ENCODE measurements at regions not wholly inside any gene's neighbourhood (a gene's known extent, or its start where the extent isn't known, plus 50 kb on each side); places are given as distances from the start of the nearest gene placed in this dataset.

GRCh38 chr11:105553025-105553424 is 56.8 kb upstream of the GRIA4 start:
- Histone ChIP-seq H3K4me3 (ENCODE audit: insufficient read depth, low read depth, low read length) (no peak overlapping the region), H3K79me2 (ENCODE audit: insufficient read depth, low read length) (no peaks in the 10 kb centered on the region), H3K4me1 (ENCODE audit: insufficient read depth, low read length) (no peaks in the 10 kb centered on the region), H4K20me1 (ENCODE audit: insufficient read depth, low read length) (no peaks in the 10 kb centered on the region), H3K27ac (ENCODE audit: low read depth, low read length) (no peak overlapping the region), H3K27me3 (ENCODE audit: insufficient read depth, low read length) (no peaks in the 10 kb centered on the region), H3K9me3 (ENCODE audit: insufficient read depth, low read depth, low read length) (no peaks in the 10 kb centered on the region), H2AFZ (ENCODE audit: low read depth, low read length) (no peak overlapping the region), H3K36me3 (ENCODE audit: insufficient read depth, low read length) (no peaks in the 10 kb centered on the region), H3K9ac (ENCODE audit: low read length) (no peak overlapping the region), H3K4me2 (ENCODE audit: low read length) (no peak overlapping the region)
- H3K27me3 Mint-ChIP-seq (ENCODE audit: low read depth, unreplicated experiment): peaks cover under 1% of the 10 kb centered on the region
- no peak overlapping the region for H3K4me3 Mint-ChIP-seq (ENCODE audit: unreplicated experiment)
- peak; percentile 21 for DNase-seq (ENCODE audit: low read depth)
- TF ChIP-seq, protein P1, sequence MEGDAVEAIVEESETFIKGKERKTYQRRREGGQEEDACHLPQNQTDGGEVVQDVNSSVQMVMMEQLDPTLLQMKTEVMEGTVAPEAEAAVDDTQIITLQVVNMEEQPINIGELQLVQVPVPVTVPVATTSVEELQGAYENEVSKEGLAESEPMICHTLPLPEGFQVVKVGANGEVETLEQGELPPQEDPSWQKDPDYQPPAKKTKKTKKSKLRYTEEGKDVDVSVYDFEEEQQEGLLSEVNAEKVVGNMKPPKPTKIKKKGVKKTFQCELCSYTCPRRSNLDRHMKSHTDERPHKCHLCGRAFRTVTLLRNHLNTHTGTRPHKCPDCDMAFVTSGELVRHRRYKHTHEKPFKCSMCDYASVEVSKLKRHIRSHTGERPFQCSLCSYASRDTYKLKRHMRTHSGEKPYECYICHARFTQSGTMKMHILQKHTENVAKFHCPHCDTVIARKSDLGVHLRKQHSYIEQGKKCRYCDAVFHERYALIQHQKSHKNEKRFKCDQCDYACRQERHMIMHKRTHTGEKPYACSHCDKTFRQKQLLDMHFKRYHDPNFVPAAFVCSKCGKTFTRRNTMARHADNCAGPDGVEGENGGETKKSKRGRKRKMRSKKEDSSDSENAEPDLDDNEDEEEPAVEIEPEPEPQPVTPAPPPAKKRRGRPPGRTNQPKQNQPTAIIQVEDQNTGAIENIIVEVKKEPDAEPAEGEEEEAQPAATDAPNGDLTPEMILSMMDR (IDR thresholded peaks at IDR 0.05; ENCODE audit: insufficient read depth, low read depth, low read length): no peak
- no peak for TF ChIP-seq EZH2 (IDR thresholded peaks at IDR 0.05; ENCODE audit: insufficient read depth, low read length)
- H3K36me3 Mint-ChIP-seq (ENCODE audit: low read depth, unreplicated experiment): no peaks in the 10 kb centered on the region
- H3K4me1 Mint-ChIP-seq (ENCODE audit: low read depth, unreplicated experiment): no peaks in the 10 kb centered on the region
- no peak overlapping the region for H3K27ac Mint-ChIP-seq (ENCODE audit: unreplicated experiment)
- H3K9me3 Mint-ChIP-seq (ENCODE audit: unreplicated experiment): peaks cover 2% of the 10 kb centered on the region
- FAIRE-seq: no peak

- no peaks in the 10 kb centered on the region for H3K4me1 ChIP-seq (ENCODE audit: insufficient read depth, low read length)
- no peaks in the 10 kb centered on the region for H4K20me1 ChIP-seq (ENCODE audit: insufficient read depth, low read length)
- peaks cover under 1% of the 10 kb centered on the region for H3K9me3 Mint-ChIP-seq (ENCODE audit: unreplicated experiment)
- H3K4me2 ChIP-seq (ENCODE audit: low read length): no peak overlapping the region
- no peak overlapping the region for H3K27ac ChIP-seq (ENCODE audit: low read depth, low read length)
- H3K9ac ChIP-seq (ENCODE audit: low read length): no peak overlapping the region
- H3K79me2 ChIP-seq (ENCODE audit: insufficient read depth, low read length): no peaks in the 10 kb centered on the region
- no peak overlapping the region for H3K4me3 ChIP-seq (ENCODE audit: insufficient read depth, low read depth, low read length)
- H3K27me3 Mint-ChIP-seq (ENCODE audit: low read depth, unreplicated experiment): no peaks in the 10 kb centered on the region
- H3K36me3 ChIP-seq (ENCODE audit: insufficient read depth, low read length): no peaks in the 10 kb centered on the region
- no peaks in the 10 kb centered on the region for H3K9me3 ChIP-seq (ENCODE audit: insufficient read depth, low read depth, low read length)
- FAIRE-seq (no peak), DNase-seq (ENCODE audit: low read depth) (no peak)
- no peak overlapping the region for H2AFZ ChIP-seq (ENCODE audit: low read depth, low read length)
- no peaks in the 10 kb centered on the region for H3K4me1 Mint-ChIP-seq (ENCODE audit: low read depth, unreplicated experiment)
- no peak overlapping the region for H3K27ac Mint-ChIP-seq (ENCODE audit: unreplicated experiment)
- TF ChIP-seq, protein P1 (IDR thresholded peaks at IDR 0.05; ENCODE audit: insufficient read depth, low read depth, low read length): no peak
- no peak for TF ChIP-seq EZH2 (IDR thresholded peaks at IDR 0.05; ENCODE audit: insufficient read depth, low read length)
- H3K4me3 Mint-ChIP-seq (ENCODE audit: unreplicated experiment): no peak overlapping the region
- H3K36me3 Mint-ChIP-seq (ENCODE audit: low read depth, unreplicated experiment): no peaks in the 10 kb centered on the region
- no peaks in the 10 kb centered on the region for H3K27me3 ChIP-seq (ENCODE audit: insufficient read depth, low read length)
Observed at GRCh38 chr11:105548359-105548758, 61.5 kb upstream of the GRIA4 start.

DNA sequence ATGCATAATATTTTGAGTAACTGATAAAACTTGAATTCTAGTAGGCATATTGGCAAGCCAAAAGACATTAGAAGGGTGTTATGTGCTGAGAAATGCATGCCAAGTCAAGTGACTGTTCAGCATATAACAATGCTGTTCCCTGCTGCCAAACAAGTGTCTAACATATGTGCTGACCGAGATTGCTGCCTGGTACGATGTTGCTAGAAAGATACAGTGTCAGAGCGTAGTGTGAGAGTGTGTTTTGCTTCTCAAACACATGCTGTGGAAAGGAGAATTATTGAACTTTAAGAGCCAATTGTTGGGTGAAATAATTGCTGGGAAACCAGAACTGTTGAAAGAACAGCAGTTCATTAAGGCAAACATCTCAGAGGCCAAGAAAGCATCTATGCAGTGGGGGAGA is 71.3 kb upstream of the GRIA4 start:
- no peak overlapping the region for H3K4me3 Mint-ChIP-seq (ENCODE audit: unreplicated experiment)
- no peak overlapping the region for H3K27ac Mint-ChIP-seq (ENCODE audit: unreplicated experiment)
- FAIRE-seq (no peak), DNase-seq (ENCODE audit: low read depth) (no peak)
- H3K4me1 Mint-ChIP-seq (ENCODE audit: low read depth, unreplicated experiment): no peaks in the 10 kb centered on the region
- no peaks in the 10 kb centered on the region for H3K9me3 Mint-ChIP-seq (ENCODE audit: unreplicated experiment)
- no peak overlapping the region for H3K4me3 ChIP-seq (ENCODE audit: insufficient read depth, low read depth, low read length)
- H3K36me3 Mint-ChIP-seq (ENCODE audit: low read depth, unreplicated experiment): no peaks in the 10 kb centered on the region
- H3K27ac ChIP-seq (ENCODE audit: low read depth, low read length): no peak overlapping the region
- H4K20me1 ChIP-seq (ENCODE audit: insufficient read depth, low read length): no peaks in the 10 kb centered on the region
- H3K9ac ChIP-seq (ENCODE audit: low read length): no peak overlapping the region
- H3K79me2 ChIP-seq (ENCODE audit: insufficient read depth, low read length): no peaks in the 10 kb centered on the region
- no peaks in the 10 kb centered on the region for H3K27me3 Mint-ChIP-seq (ENCODE audit: low read depth, unreplicated experiment)
- H3K4me1 ChIP-seq (ENCODE audit: insufficient read depth, low read length): no peaks in the 10 kb centered on the region
- no peak overlapping the region for H2AFZ ChIP-seq (ENCODE audit: low read depth, low read length)
- H3K36me3 ChIP-seq (ENCODE audit: insufficient read depth, low read length): no peaks in the 10 kb centered on the region
- no peak overlapping the region for H3K4me2 ChIP-seq (ENCODE audit: low read length)
- no peaks in the 10 kb centered on the region for H3K9me3 ChIP-seq (ENCODE audit: insufficient read depth, low read depth, low read length)
- TF ChIP-seq EZH2 (IDR thresholded peaks at IDR 0.05; ENCODE audit: insufficient read depth, low read length): no peak
- TF ChIP-seq, protein P1 (IDR thresholded peaks at IDR 0.05; ENCODE audit: insufficient read depth, low read depth, low read length): no peak
- no peaks in the 10 kb centered on the region for H3K27me3 ChIP-seq (ENCODE audit: insufficient read depth, low read length)
